Kidney (tissue), 13 donors: ENCODE measurements at regions not wholly inside any gene's neighbourhood (a gene's known extent, or its start where the extent isn't known, plus 50 kb on each side); places are given as distances from the start of the nearest gene placed in this dataset.

Experiments used
- DNase-seq, 5 donors: peaks; one replicate each; pipeline ENCODE4 v3.0.0-alpha.2; 2013 to 2020
- FAIRE-seq: peaks from 2 replicates; lab custom pipeline; 2012; peaks lifted over from hg19 to GRCh38; lab: Jason Lieb, UNC
- H3K27ac ChIP-seq, 2 donors: one replicate each; pipeline ENCODE4 v1.7.0; 2013; ENCODE audit warnings: low read depth in 2 of 2, low read length in 2 of 2, inconsistent platforms in 1 of 2
- H3K27me3 ChIP-seq: one replicate; pipeline ENCODE4 v1.7.1; 2013; ENCODE audit warnings: low read length, inconsistent platforms; ENCODE audit not compliant: control insufficient read depth, insufficient read depth
- H3K36me3 ChIP-seq, 3 donors: one replicate each; pipeline versions ENCODE4 v1.7.0 to v1.7.1; 2013; ENCODE audit warnings: low read length in 3 of 3, control low read depth in 1 of 3, inconsistent platforms in 1 of 3; ENCODE audit not compliant: insufficient read depth in 3 of 3, control insufficient read depth in 2 of 3
- H3K4me1 ChIP-seq, 3 donors: one replicate each; pipeline versions ENCODE4 v1.7.0 to v1.7.1; 2013; ENCODE audit warnings: low read length in 3 of 3, inconsistent platforms in 1 of 3, low read depth in 1 of 3; ENCODE audit not compliant: control insufficient read depth in 2 of 3, insufficient read depth in 2 of 3
- H3K4me3 ChIP-seq, 3 donors: one replicate each; pipeline versions ENCODE4 v1.7.0 to v1.8.1; 2013; ENCODE audit warnings: low read length in 3 of 3, control low read depth in 1 of 3, inconsistent platforms in 1 of 3
- H3K9ac ChIP-seq, 3 donors: one replicate each; pipeline versions ENCODE4 v1.7.0 to v1.7.1; 2013; ENCODE audit warnings: low read length in 3 of 3, control low read depth in 1 of 3, inconsistent platforms in 1 of 3
- H3K9me3 ChIP-seq, 3 donors: one replicate each; pipeline versions ENCODE4 v1.7.0 to v1.7.1; 2013; ENCODE audit warnings: low read length in 3 of 3, control low read depth in 1 of 3, inconsistent platforms in 1 of 3; ENCODE audit not compliant: control insufficient read depth in 2 of 3, insufficient read depth in 1 of 3
- intact Hi-C: fragments of 100-400 bp; cut with DNase I; formaldehyde crosslinking; loops from one replicate; pipeline ENCODE4 v1.11.1; 2022
- TF ChIP-seq, protein P1 (sequence below): IDR thresholded peaks from 3 replicates; pipeline ENCODE4 v1.5.1; 2012; ENCODE audit warnings: mild to moderate bottlenecking, moderate library complexity, borderline replicate concordance; ENCODE audit not compliant: insufficient read depth; ENCODE audit errors: extremely low read depth
- donor health status: control.
- donor health status: control.
- donor health status: control.
- donor health status: control.
- donor health status: control.
- donor health status: DM: yes; HTN: yes; CAD: no.
- donor health status: Normal renal cell carcinoma (clear cell type).

GRCh38 chr5:107805824-107806223 is 135.1 kb upstream of the EFNA5 start:
- DNase-seq = peak in 2 of 5 donors; percentile 32 to 35
- intact Hi-C loops = no loop called here
- Histone ChIP-seq H3K27ac (no peak overlapping the region), H3K9me3 (no peaks in the 10 kb centered on the region), H3K36me3 (no peaks in the 10 kb centered on the region), H3K4me1 (peaks cover 0 to 5% (median 2%) of the 10 kb centered on the region in 3 donors), H3K4me3 (no peak overlapping the region), H3K27me3 (no peaks in the 10 kb centered on the region), H3K9ac (no peak overlapping the region)
- TF ChIP-seq, protein P1, sequence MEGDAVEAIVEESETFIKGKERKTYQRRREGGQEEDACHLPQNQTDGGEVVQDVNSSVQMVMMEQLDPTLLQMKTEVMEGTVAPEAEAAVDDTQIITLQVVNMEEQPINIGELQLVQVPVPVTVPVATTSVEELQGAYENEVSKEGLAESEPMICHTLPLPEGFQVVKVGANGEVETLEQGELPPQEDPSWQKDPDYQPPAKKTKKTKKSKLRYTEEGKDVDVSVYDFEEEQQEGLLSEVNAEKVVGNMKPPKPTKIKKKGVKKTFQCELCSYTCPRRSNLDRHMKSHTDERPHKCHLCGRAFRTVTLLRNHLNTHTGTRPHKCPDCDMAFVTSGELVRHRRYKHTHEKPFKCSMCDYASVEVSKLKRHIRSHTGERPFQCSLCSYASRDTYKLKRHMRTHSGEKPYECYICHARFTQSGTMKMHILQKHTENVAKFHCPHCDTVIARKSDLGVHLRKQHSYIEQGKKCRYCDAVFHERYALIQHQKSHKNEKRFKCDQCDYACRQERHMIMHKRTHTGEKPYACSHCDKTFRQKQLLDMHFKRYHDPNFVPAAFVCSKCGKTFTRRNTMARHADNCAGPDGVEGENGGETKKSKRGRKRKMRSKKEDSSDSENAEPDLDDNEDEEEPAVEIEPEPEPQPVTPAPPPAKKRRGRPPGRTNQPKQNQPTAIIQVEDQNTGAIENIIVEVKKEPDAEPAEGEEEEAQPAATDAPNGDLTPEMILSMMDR = no peak
- no peak for FAIRE-seq

- no peak for FAIRE-seq
- Histone ChIP-seq H3K9me3 (no peaks in the 10 kb centered on the region), H3K4me1 (peaks cover 0 to 5% (median 2%) of the 10 kb centered on the region in 3 donors), H3K36me3 (no peaks in the 10 kb centered on the region), H3K4me3 (no peak overlapping the region), H3K27me3 (no peaks in the 10 kb centered on the region), H3K27ac (no peak overlapping the region), H3K9ac (no peak overlapping the region)
- intact Hi-C loops = no loop called here
- DNase-seq = no peak
- TF ChIP-seq, protein P1 = no peak
These were observed 134.4 kb upstream of the EFNA5 start for GRCh38 chr5:107805166-107805565.

DNA sequence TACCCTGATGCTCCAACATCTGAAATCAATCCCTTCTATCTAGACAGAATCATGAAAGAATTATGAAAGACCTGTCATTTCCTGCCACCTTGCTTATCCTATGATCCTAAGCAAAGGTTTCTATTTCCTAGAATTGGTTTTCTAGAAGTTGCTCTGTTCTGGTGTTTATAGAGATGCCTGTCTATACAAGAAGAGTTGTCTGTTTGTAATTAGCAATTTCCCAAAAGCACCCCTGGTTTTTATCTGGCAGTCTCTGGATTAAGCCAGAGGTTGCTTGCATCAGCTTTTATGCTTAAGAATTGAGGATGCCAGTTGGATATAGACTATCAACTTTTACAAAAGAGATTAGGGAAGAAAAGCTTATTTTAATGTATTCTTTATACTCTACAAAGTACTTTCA is 133.0 kb upstream of the EFNA5 start:
- TF ChIP-seq, protein P1 = no peak
- no peak for FAIRE-seq
- intact Hi-C loops = no loop called here
- Histone ChIP-seq H3K36me3 (no peaks in the 10 kb centered on the region), H3K4me1 (peaks cover 0 to 3% (median 2%) of the 10 kb centered on the region in 3 donors), H3K9me3 (no peaks in the 10 kb centered on the region), H3K4me3 (no peak overlapping the region), H3K9ac (no peak overlapping the region), H3K27ac (no peak overlapping the region), H3K27me3 (no peaks in the 10 kb centered on the region)
- no peak for DNase-seq

GRCh38 chr5:107801061-107801460 is 130.3 kb upstream of the EFNA5 start:
- Histone ChIP-seq H3K9me3 (no peaks in the 10 kb centered on the region), H3K36me3 (no peaks in the 10 kb centered on the region), H3K9ac (no peak overlapping the region), H3K27ac (no peak overlapping the region), H3K27me3 (no peaks in the 10 kb centered on the region), H3K4me1 (no peaks in the 10 kb centered on the region), H3K4me3 (no peak overlapping the region)
- intact Hi-C loops = no loop called here
- TF ChIP-seq, protein P1 = no peak
- DNase-seq = no peak
- no peak for FAIRE-seq
